T-helper 2 cell treated with Interferon-gamma antibody and Interleukin-4, amounts not matched to agents 100 ng/mL and 5 ng/mL, for 36 hours (primary cell): ENCODE measurements at regions not wholly inside any gene's neighbourhood (a gene's known extent, or its start where the extent isn't known, plus 50 kb on each side); places are given as distances from the start of the nearest gene placed in this dataset.
"Not testable (repeated sequence)": the region's sequence is repeated elsewhere in the genome, so short reads cannot be mapped to it uniquely, and the experiment has no call there.

Experiments
- intact Hi-C: fragments of 100-400 bp; cut with micrococcal nuclease; formaldehyde crosslinking; loops from one replicate; pipeline ENCODE4 v1.15.1; 2023

- intact Hi-C loops: not testable (repeated sequence)
These were observed 93.7 kb downstream of the LSM3 start for GRCh38 chr3:14272041-14272958.

- intact Hi-C loops: not testable (repeated sequence)
These were observed 94.4 kb downstream of the LSM3 start for GRCh38 chr3:14272959-14273560.

GRCh38 chr3:14273901-14274611, 95.4 kb downstream of the LSM3 start:
- intact Hi-C loops: no loop called here

GRCh38 chr3:14274612-14274936, 96.0 kb downstream of the LSM3 start:
- intact Hi-C loops: no loop called here

- intact Hi-C loops: loop anchor here (5.0 kb wide), 1 partner anchor 192 kb away; no protein-coding TSS in a partner anchor
These were observed 96.7 kb downstream of the LSM3 start for GRCh38 chr3:14274999-14275961.

- intact Hi-C loops: loop anchor here (5.0 kb wide), 1 partner anchor 191 kb away; no protein-coding TSS in a partner anchor
These were observed 97.6 kb downstream of the LSM3 start for GRCh38 chr3:14275962-14276909.

- intact Hi-C loops: loop anchor here (5.0 kb wide), 1 partner anchor 190 kb away; no protein-coding TSS in a partner anchor
These were observed 98.9 kb downstream of the LSM3 start for GRCh38 chr3:14277557-14277956.

GRCh38 chr3:14278265-14278798, 99.7 kb downstream of the LSM3 start:
- intact Hi-C loops: loop anchor here (5.0 kb wide), 1 partner anchor 189 kb away; no protein-coding TSS in a partner anchor

- intact Hi-C loops: loop anchor here (5.0 kb wide), 1 partner anchor 188 kb away; no protein-coding TSS in a partner anchor
These were observed 100.4 kb downstream of the LSM3 start for GRCh38 chr3:14278799-14279625.

GRCh38 chr3:14279626-14280061, 101.0 kb downstream of the LSM3 start:
- intact Hi-C loops: loop anchor here (5.0 kb wide), 1 partner anchor 188 kb away; no protein-coding TSS in a partner anchor

GRCh38 chr3:14280326-14280725, 101.7 kb downstream of the LSM3 start:
- intact Hi-C loops: no loop called here

GRCh38 chr3:14281053-14281452, 102.4 kb downstream of the LSM3 start:
- intact Hi-C loops: no loop called here

GRCh38 chr3:14282001-14282705, 103.5 kb downstream of the LSM3 start:
- intact Hi-C loops: no loop called here

GRCh38 chr3:14282706-14283075, 104.1 kb downstream of the LSM3 start:
- intact Hi-C loops: no loop called here

GRCh38 chr3:14283092-14283812, 104.6 kb downstream of the LSM3 start:
- intact Hi-C loops: no loop called here

GRCh38 chr3:14283813-14284438, 105.3 kb downstream of the LSM3 start:
- intact Hi-C loops: no loop called here
